RPMI8226 (cell line): ENCODE measurements at regions not wholly inside any gene's neighbourhood (a gene's known extent, or its start where the extent isn't known, plus 50 kb on each side); places are given as distances from the start of the nearest gene placed in this dataset.
"Not testable (repeated sequence)": the region's sequence is repeated elsewhere in the genome, so short reads cannot be mapped to it uniquely, and the experiment has no call there.

Experiments
- DNase-seq: peaks from one replicate; pipeline ENCODE4 v3.0.0-alpha.2; 2015

DNA sequence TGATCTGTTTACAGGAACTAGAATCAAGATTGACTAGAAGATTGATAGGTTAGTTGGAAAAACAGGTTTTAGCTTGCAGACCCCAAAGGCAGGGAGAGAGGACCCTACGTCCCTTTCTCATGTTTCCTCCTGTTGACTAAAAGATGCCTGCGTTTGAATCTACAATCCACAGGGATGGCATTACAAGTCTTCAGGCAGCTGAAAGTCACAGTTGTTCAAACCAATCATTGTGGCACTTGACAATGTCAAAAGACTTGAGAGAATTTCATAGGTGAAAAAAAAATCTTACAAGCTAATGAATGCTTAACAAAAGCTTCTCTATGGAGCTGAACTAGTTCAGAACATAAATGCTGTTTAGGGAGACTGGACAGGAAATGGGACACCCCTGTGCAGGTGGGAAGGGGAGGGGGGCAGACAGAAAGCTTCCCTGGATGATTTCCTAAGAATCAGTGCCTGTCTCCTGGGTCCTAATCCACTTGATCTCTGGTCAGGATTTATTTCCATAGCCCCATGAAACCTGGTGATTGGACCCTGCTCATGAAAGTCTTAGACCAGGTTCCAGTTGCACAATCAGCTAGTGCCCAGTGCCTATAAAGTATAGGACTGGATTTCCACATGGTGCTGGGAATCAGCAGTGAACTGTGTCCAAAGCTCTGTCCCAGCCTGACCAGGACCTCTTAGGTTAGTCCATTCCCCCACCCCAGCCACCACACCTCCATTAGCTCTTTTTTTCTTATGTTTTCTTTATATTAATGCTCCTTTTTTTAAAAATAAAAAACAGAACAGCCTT, 91.6 kb upstream of the BCAR3 start:
- no peak for DNase-seq

DNA sequence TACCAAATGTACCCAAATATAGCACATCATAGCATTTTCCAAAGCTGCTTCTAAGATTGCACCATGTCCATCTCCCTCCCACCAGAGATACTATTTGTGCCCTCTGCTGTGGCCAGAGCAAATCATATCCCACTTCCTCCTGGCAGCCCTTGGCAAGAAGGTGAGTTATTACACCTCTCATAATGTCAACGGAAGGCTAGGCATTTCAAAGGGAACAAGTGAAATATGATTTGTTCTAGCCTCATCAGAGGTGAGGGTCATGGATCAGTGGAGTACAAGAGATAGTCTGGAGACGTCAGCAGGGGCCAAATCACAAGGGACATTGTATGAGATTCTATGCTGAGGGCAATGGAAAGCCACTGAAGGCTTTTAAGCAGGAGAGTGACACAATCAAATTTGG, 90.2 kb upstream of the BCAR3 start:
- DNase-seq, result no peak

- peak; percentile 4 for DNase-seq
These were observed 89.0 kb upstream of the BCAR3 start for GRCh38 chr1:93770640-93771039.

- DNase-seq, result no peak
These were observed 88.1 kb upstream of the BCAR3 start for GRCh38 chr1:93769777-93770176.

- no peak for DNase-seq
These were observed 86.8 kb upstream of the BCAR3 start for GRCh38 chr1:93768380-93768863.

DNA sequence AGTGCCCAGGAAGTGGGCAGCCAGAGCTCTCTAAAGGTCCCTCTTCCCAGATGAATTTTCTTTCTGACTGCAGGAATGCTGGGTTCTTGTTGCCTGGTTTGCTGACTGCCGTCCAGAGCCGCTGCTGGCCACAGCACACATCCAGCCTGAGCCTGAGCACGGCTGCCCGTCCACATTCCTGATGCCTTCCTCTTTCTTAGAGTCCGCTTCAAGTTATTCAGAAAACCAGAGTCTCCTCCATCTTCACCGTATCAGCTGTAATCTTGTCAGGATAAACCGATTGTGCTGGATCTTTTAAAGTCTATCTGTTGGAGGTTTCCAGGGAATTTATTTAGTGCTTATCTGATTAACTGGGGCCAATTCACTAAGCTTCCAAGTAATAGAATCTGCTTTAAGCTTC, 84.8 kb upstream of the BCAR3 start:
- DNase-seq, result no peak

GRCh38 chr1:93765099-93765498, 83.5 kb upstream of the BCAR3 start:
- DNase-seq, result no peak

GRCh38 chr1:93764366-93764750, 82.7 kb upstream of the BCAR3 start:
- no peak for DNase-seq

- DNase-seq, result no peak
These were observed 82.2 kb upstream of the BCAR3 start for GRCh38 chr1:93763704-93764365.

GRCh38 chr1:93758842-93759515, 77.3 kb upstream of the BCAR3 start:
- DNase-seq, result no peak

DNA sequence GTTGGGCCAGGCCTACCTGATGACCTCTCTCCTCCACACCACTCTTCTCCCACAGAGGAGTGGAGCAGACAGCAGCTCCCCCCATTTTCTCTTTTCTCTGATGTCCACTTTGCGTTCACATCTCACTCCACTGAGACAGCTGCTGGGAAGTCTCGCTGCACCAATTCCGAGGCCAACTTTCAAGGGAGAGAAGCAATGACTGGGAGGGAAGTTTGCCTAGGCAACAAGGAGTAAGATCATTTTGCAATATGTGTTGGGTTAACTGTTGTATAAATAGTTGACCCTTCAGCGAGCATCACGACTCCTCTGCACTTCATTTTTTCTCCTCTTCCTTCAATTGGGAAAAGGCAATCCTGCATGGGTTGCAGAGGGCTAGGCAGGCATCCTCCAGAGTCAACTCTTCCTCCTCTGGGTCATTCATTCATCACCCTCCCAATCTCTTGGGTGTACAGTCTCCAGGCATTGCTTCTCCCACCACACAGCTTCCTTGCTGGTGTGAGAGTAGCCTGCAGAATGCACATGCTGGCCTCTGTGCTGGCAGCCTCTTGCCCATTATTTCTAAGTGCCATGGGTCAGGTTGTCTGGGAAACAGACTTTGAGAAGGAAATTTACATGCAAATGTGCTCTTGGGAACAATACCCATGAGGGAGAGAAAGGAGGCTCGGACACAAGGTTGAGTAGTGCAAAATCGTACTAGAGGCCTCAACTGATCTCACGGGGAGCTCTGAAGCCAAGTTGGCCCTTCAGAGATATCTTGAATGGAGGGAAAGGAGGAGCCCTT, 75.8 kb upstream of the BCAR3 start:
- no peak for DNase-seq

DNA sequence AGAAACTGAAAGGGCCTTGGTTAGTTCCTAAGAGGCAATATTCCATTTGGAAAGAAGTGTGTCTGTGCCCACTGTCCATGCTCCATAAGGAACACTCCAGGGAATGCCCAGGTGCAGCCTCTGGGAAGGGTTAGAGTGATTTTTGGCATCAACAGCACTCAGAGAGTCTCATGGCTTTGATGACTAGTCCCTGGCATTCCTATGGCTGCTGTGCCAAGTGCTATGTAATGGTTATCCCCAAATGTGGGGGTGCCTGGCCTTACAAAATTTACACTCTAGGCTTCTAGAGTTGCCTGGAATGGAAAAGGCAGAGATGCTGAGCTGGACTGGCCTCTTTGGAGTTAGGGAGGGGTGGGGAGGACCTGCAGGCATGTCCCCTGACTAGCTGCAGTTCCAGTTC, 75.0 kb upstream of the BCAR3 start:
- no peak for DNase-seq

GRCh38 chr1:93755251-93755715, 73.6 kb upstream of the BCAR3 start:
- not testable (repeated sequence) for DNase-seq

GRCh38 chr1:93753791-93754763, 72.4 kb upstream of the BCAR3 start:
- peak; percentile 6 for DNase-seq

- no peak for DNase-seq
These were observed 70.0 kb upstream of the BCAR3 start for GRCh38 chr1:93751377-93752250.

GRCh38 chr1:93750955-93751354, 69.3 kb upstream of the BCAR3 start:
- DNase-seq, result no peak

DNA sequence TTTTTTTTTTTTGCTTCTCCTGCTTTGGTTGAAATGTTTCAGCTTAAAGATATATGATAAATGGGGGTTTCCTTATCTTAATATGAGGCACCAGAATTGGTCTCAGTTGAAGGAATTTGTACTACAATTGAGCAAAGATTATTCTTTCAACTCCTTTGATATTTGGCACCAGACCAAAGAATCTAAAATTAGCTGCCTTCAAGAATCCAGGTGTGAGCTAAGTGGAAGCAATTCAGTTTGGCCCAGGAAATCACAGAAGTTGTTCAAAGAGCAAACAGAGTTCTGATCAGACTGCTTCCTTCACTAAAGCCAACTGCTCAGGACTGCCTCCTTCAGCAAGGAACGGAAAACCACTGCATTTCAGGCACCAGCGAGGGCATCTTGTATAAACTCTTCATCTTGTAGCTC, 68.3 kb upstream of the BCAR3 start:
- peak; percentile 78 for DNase-seq

DNA sequence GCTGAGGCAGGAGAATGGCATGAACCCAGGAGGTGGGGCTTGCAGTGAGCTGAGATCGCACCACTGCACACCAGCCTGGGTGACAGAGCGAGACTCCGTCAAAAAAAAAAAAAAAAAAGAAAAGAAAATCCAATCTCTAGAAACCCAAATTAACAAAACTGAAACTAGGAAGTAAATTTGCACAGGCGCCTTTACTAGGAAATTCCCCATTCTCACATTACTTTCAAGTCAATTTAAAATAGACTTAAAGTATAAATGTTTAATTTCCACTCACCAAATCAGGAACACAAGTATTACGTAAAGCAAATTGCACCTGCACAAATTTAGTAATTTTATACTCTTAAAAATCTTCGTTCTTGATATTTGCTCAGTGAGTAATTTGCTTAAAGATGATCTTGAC, 67.8 kb upstream of the BCAR3 start:
- no peak for DNase-seq

- no peak for DNase-seq
These were observed 64.6 kb upstream of the BCAR3 start for GRCh38 chr1:93746021-93746812.
